HG03060 (cell line): ENCODE measurements at regions not wholly inside any gene's neighbourhood (a gene's known extent, or its start where the extent isn't known, plus 50 kb on each side); places are given as distances from the start of the nearest gene placed in this dataset.
"Not testable (repeated sequence)": the region's sequence is repeated elsewhere in the genome, so short reads cannot be mapped to it uniquely, and the experiment has no call there.

Experiments used
- ATAC-seq: cut with Tn5 transposase; IDR thresholded peaks from one replicate; pipeline ENCODE4 v1.9.1; 2021; ENCODE audit warnings: low read depth, moderate number of reproducible peaks; ENCODE audit not compliant: unreplicated experiment

GRCh38 chr5:15001517-15001916 lies 129.9 kb upstream of the ANKH start:
- ATAC-seq: no peak

GRCh38 chr5:14998491-14998890 lies 126.9 kb upstream of the ANKH start:
- ATAC-seq: no peak

GRCh38 chr5:14996997-14997396 lies 125.4 kb upstream of the ANKH start:
- ATAC-seq: peak; percentile 70

- ATAC-seq: no peak
Measured at GRCh38 chr5:14995229-14995628, 123.7 kb upstream of the ANKH start.

- ATAC-seq: not testable (repeated sequence)
Measured at GRCh38 chr5:14993459-14994133, 122.0 kb upstream of the ANKH start.

- peak; percentile 43 for ATAC-seq
Measured at GRCh38 chr5:14992751-14993458, 121.3 kb upstream of the ANKH start.

- no peak for ATAC-seq
Measured at GRCh38 chr5:14988223-14988622, 116.6 kb upstream of the ANKH start.

- no peak for ATAC-seq
Measured at GRCh38 chr5:14986413-14986812, 114.8 kb upstream of the ANKH start.

GRCh38 chr5:14983666-14984441 lies 112.3 kb upstream of the ANKH start:
- ATAC-seq: no peak

GRCh38 chr5:14980698-14981097 lies 109.1 kb upstream of the ANKH start:
- no peak for ATAC-seq

GRCh38 chr5:14977058-14977685 lies 105.6 kb upstream of the ANKH start:
- no peak for ATAC-seq

- no peak for ATAC-seq
Measured at GRCh38 chr5:14976486-14976885, 104.9 kb upstream of the ANKH start.

GRCh38 chr5:14971873-14972272 lies 100.3 kb upstream of the ANKH start:
- ATAC-seq: no peak

GRCh38 chr5:14968796-14969195 lies 97.2 kb upstream of the ANKH start:
- no peak for ATAC-seq

- ATAC-seq: no peak
Measured at GRCh38 chr5:14967166-14967565, 95.6 kb upstream of the ANKH start.

- ATAC-seq: no peak
Measured at GRCh38 chr5:14965815-14966214, 94.2 kb upstream of the ANKH start.

- no peak for ATAC-seq
Measured at GRCh38 chr5:14962604-14963003, 91.0 kb upstream of the ANKH start.

GRCh38 chr5:14960120-14960462 lies 88.5 kb upstream of the ANKH start:
- no peak for ATAC-seq

GRCh38 chr5:14959399-14960119 lies 88.0 kb upstream of the ANKH start:
- no peak for ATAC-seq

GRCh38 chr5:14958188-14958587 lies 86.6 kb upstream of the ANKH start:
- ATAC-seq: no peak
